HepG2 (cell line): ENCODE measurements at regions not wholly inside any gene's neighbourhood (a gene's known extent, or its start where the extent isn't known, plus 50 kb on each side); places are given as distances from the start of the nearest gene placed in this dataset.

Experiments used
- AGO2 ChIP-seq: fragments of 200-400 bp; formaldehyde crosslinking; optimal IDR thresholded peaks from 2 replicates; pipeline ENCODE3; 2017; ENCODE audit warnings: mild to moderate bottlenecking, low read depth, low read length, moderate library complexity
- FUBP1 ChIP-seq: sonication (generic); formaldehyde crosslinking; IDR thresholded peaks from 2 replicates; pipeline ENCODE4 v1.5.1; 2020; ENCODE audit warnings: missing genetic modification reagents, mild to moderate bottlenecking, borderline replicate concordance
- ZNF407 ChIP-seq: sonication (generic); formaldehyde crosslinking; IDR thresholded peaks from one replicate; pipeline ENCODE4 v1.5.1; 2020; ENCODE audit warnings: mild to moderate bottlenecking, missing genetic modification reagents; ENCODE audit errors: not compliant biosample characterization

GRCh38 chr5:62960781-62961180 is 382.2 kb downstream of the LRRC70 start (continued):
- TF ChIP-seq FUBP1 (CRISPR knock-in tag) (no peak), ZNF407 (CRISPR knock-in tag) (no peak), AGO2 (no peak)
